ENCODE measurements at regions not wholly inside any gene's neighbourhood (a gene's known extent, or its start where the extent isn't known, plus 50 kb on each side); places are given as distances from the start of the nearest gene placed in this dataset.

GRCh38 chr21:26777166-26777565 is 68.0 kb downstream of the ADAMTS1 start:
- DNase-seq, result no peak
- intact Hi-C loops (cut with DNase I), result no loop called here
- no peak overlapping the region for H3K9ac ChIP-seq (ENCODE audit: low read depth in 2 of 2, low read length in 2 of 2)
- no peaks in the 10 kb centered on the region for H3K9me3 ChIP-seq
- TF ChIP-seq, protein P1, sequence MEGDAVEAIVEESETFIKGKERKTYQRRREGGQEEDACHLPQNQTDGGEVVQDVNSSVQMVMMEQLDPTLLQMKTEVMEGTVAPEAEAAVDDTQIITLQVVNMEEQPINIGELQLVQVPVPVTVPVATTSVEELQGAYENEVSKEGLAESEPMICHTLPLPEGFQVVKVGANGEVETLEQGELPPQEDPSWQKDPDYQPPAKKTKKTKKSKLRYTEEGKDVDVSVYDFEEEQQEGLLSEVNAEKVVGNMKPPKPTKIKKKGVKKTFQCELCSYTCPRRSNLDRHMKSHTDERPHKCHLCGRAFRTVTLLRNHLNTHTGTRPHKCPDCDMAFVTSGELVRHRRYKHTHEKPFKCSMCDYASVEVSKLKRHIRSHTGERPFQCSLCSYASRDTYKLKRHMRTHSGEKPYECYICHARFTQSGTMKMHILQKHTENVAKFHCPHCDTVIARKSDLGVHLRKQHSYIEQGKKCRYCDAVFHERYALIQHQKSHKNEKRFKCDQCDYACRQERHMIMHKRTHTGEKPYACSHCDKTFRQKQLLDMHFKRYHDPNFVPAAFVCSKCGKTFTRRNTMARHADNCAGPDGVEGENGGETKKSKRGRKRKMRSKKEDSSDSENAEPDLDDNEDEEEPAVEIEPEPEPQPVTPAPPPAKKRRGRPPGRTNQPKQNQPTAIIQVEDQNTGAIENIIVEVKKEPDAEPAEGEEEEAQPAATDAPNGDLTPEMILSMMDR (IDR thresholded peaks at IDR 0.05), result no peak
- H3K27ac ChIP-seq, result no peak overlapping the region
- H3K4me3 ChIP-seq, result no peak overlapping the region
- no peaks in the 10 kb centered on the region for H3K4me1 ChIP-seq
- no peaks in the 10 kb centered on the region for H3K27me3 ChIP-seq
- no peaks in the 10 kb centered on the region for H3K36me3 ChIP-seq

DNA sequence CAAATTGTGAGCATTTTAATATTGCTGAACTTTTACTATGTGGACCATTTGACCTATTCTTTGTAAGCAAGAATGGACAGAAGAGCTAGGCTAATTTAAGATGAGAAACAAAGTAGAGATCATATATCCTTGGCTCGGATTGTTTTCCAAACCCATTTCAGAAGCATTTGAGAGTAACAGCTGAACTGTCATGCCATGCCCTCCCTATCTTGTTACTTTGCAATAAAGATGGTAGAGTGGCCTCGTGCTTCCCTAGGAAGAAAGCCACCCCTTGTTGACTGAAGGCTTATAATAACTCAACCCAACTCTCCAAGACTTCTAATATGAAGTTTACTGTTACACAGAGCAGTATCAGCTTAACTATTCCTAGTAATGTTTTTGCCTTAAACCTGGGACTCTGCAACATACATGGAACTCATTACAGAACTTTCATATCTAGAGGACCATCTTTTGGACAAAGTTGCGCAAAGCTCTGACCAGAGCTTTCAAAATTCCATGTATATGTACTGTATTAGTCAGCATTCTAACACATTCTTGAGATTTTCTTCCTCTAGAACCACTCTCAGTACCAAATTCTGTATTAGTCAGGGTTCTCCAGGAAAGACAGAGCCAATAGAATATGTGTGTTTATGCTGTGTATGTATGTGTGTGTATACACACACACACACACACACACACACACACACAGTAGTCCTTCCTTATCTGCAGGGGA is 68.7 kb downstream of the ADAMTS1 start:
- H3K27me3 ChIP-seq, result no peaks in the 10 kb centered on the region
- intact Hi-C loops (cut with DNase I), result no loop called here

GRCh38 chr21:26773058-26773457 is 72.2 kb downstream of the ADAMTS1 start:
- Histone ChIP-seq H3K9me3 (no peaks in the 10 kb centered on the region), H3K27me3 (no peaks in the 10 kb centered on the region), H3K4me1 (no peaks in the 10 kb centered on the region), H3K27ac (no peak overlapping the region), H3K36me3 (no peaks in the 10 kb centered on the region), H3K9ac (ENCODE audit: low read depth in 2 of 2, low read length in 2 of 2) (no peak overlapping the region), H3K4me3 (no peak overlapping the region)
- TF ChIP-seq, protein P1 (IDR thresholded peaks at IDR 0.05), result no peak
- intact Hi-C loops (cut with DNase I), result loop anchor here (5.0 kb wide), 1 partner anchor 74 kb away; the partner anchor contains the start of gene ADAMTS1
- no peak for DNase-seq

More for the DNA sequence above, 68.7 kb downstream of the ADAMTS1 start:
- Histone ChIP-seq H3K36me3 (no peaks in the 10 kb centered on the region), H3K4me1 (no peaks in the 10 kb centered on the region), H3K9ac (ENCODE audit: low read depth in 2 of 2, low read length in 2 of 2) (no peak overlapping the region), H3K9me3 (no peaks in the 10 kb centered on the region), H3K4me3 (no peak overlapping the region), H3K27ac (no peak overlapping the region)
- TF ChIP-seq, protein P1 (IDR thresholded peaks at IDR 0.05), result no peak
- no peak for DNase-seq

DNA sequence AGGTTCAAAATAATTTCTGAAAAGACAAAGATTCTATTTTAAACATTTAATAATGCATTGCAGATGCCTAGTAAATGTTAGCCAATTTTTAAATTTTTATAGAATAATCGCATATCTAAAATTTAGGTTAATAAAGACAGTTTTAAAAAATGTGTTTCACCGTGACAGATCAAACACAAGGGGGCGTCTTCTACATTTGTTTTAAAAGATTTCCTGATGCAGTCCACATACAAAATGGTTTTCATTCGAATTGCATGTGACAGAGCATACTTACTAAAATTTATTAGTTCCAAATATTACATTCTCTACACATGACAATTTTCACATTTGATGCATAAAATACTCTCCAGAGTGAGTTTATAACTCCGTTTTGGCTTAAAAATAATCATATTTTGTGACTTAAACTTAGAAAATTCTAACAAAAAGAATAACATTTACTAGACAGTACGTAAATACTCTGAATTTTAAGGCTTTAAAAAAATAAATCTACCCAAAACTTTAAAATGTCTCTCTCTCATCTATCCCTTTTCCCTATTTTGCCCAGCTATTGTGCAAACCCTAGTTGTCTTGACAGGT is 75.5 kb downstream of the ADAMTS1 start:
- Histone ChIP-seq H3K27ac (no peak overlapping the region), H3K9me3 (no peaks in the 10 kb centered on the region), H3K9ac (ENCODE audit: low read depth in 2 of 2, low read length in 2 of 2) (no peak overlapping the region), H3K27me3 (no peaks in the 10 kb centered on the region), H3K4me1 (no peaks in the 10 kb centered on the region), H3K36me3 (no peaks in the 10 kb centered on the region), H3K4me3 (no peak overlapping the region)
- TF ChIP-seq, protein P1 (IDR thresholded peaks at IDR 0.05), result peak; percentile 35
- intact Hi-C loops (cut with DNase I), result loop anchor here (5.0 kb wide), 1 partner anchor 78 kb away; the partner anchor contains the start of gene ADAMTS1
- no peak for DNase-seq

- Histone ChIP-seq H3K9ac (ENCODE audit: low read depth in 2 of 2, low read length in 2 of 2) (no peak overlapping the region), H3K4me1 (no peaks in the 10 kb centered on the region), H3K27ac (no peak overlapping the region), H3K4me3 (no peak overlapping the region), H3K9me3 (no peaks in the 10 kb centered on the region), H3K27me3 (no peaks in the 10 kb centered on the region), H3K36me3 (no peaks in the 10 kb centered on the region)
- DNase-seq, result no peak
- TF ChIP-seq, protein P1 (IDR thresholded peaks at IDR 0.05), result no peak
- intact Hi-C loops (cut with DNase I), result no loop called here
Observed at GRCh38 chr21:26766826-26767325, 78.3 kb downstream of the ADAMTS1 start.

Data from colonic mucosa (tissue), 4 donors.